T-cell (primary cell): ENCODE measurements at regions not wholly inside any gene's neighbourhood (a gene's known extent, or its start where the extent isn't known, plus 50 kb on each side); places are given as distances from the start of the nearest gene placed in this dataset.

Experiments used
- ATAC-seq, 4 experiments: fragments of 200-7000 bp in 3 of 4; fragments of 150-1000 bp in 1 of 4; cut with Tn5 transposase; replicated peaks in 1 of 4; 1 replicate in 3 of 4; 2 replicates in 1 of 4; pipeline ENCODE4 v1.10.0; 2021; ENCODE audit warnings: moderate library complexity in 3 of 4, mild to moderate bottlenecking in 2 of 4, moderate number of reproducible peaks in 1 of 4
- CTCF ChIA-PET, 2 donors: fragments of 300-600 bp; sonication (Branson Sonifier 250); formaldehyde crosslinking; loops; one replicate each; lab custom pipeline; 2022; ENCODE audit warnings: antibody characterized with exemption in 2 of 2; lab: Charles Lee
- POLR2A ChIA-PET, 2 donors: fragments of 300-600 bp; sonication (Branson Sonifier 250); formaldehyde crosslinking; loops; one replicate each; lab custom pipeline; 2022; ENCODE audit warnings: antibody characterized with exemption in 2 of 2; lab: Charles Lee
- DNase-seq, 35 experiments: peaks; one replicate each; pipeline versions ENCODE4 v3.0.0 to v3.0.0-alpha.2; 2013 to 2023
- H3K27ac ChIP-seq: one replicate; pipeline ENCODE4 v1.5.1; 2013; ENCODE audit warnings: low read length
- H3K27me3 ChIP-seq, 2 experiments: replicated peaks in 1 of 2; 1 replicate in 1 of 2; 2 replicates in 1 of 2; pipeline versions ENCODE4 v1.6.1 to v1.7.0; 2013; ENCODE audit warnings: low read length in 1 of 2, mixed read lengths in 1 of 2; ENCODE audit not compliant: control insufficient read depth in 2 of 2, insufficient read depth in 2 of 2; ENCODE audit errors: extremely low read depth in 1 of 2
- H3K36me3 ChIP-seq, 2 donors: 1 replicate in 1 of 2; 2 replicates in 1 of 2; pipeline versions ENCODE4 v1.6.1 to v1.7.0; 2013; ENCODE audit warnings: low read length in 1 of 2; ENCODE audit not compliant: control insufficient read depth in 2 of 2, insufficient read depth in 1 of 2; ENCODE audit errors: extremely low read depth in 1 of 2
- H3K4me1 ChIP-seq, 2 experiments: 1 replicate in 1 of 2; 2 replicates in 1 of 2; pipeline versions ENCODE4 v1.6.1 to v1.7.0; 2013; ENCODE audit warnings: low read length in 2 of 2, mixed read lengths in 1 of 2; ENCODE audit not compliant: insufficient read depth in 2 of 2, control insufficient read depth in 1 of 2; ENCODE audit errors: extremely low read depth in 1 of 2
- H3K4me3 ChIP-seq, 2 donors: 1 replicate in 1 of 2; 2 replicates in 1 of 2; pipeline versions ENCODE4 v1.5.1 to v1.7.0; 2013; ENCODE audit warnings: mild to moderate bottlenecking in 2 of 2, low read length in 1 of 2, moderate library complexity in 1 of 2; ENCODE audit not compliant: control insufficient read depth in 1 of 2; ENCODE audit errors: extremely low read depth in 1 of 2
- H3K9me3 ChIP-seq: 2 replicates; pipeline ENCODE4 v1.7.0; 2013
- H3K27ac Mint-ChIP-seq, 2 donors: one replicate each; pipeline ENCODE4 v1.8.0; 2020 to 2021; ENCODE audit warnings: mild to moderate bottlenecking in 2 of 2, mixed read lengths in 2 of 2
- H3K27me3 Mint-ChIP-seq, 2 donors: one replicate each; pipeline ENCODE4 v1.8.0; 2021 to 2022; ENCODE audit warnings: mixed read lengths in 2 of 2
- H3K36me3 Mint-ChIP-seq: one replicate; pipeline ENCODE4 v1.8.0; 2021; ENCODE audit warnings: mixed read lengths
- H3K4me1 Mint-ChIP-seq, 3 donors: one replicate each; pipeline ENCODE4 v1.8.0; 2020 to 2022; ENCODE audit warnings: mixed read lengths in 3 of 3, mild to moderate bottlenecking in 1 of 3
- H3K4me3 Mint-ChIP-seq, 3 donors: one replicate each; pipeline ENCODE4 v1.8.0; 2020 to 2022; ENCODE audit warnings: mild to moderate bottlenecking in 3 of 3, mixed read lengths in 3 of 3, moderate library complexity in 3 of 3
- H3K9me3 Mint-ChIP-seq, 3 donors: one replicate each; pipeline ENCODE4 v1.8.0; 2020 to 2022; ENCODE audit warnings: mixed read lengths in 3 of 3
- WGBS: methylation state at CpG from one replicate; pipeline ENCODE4 v1.1.5; 2013; ENCODE audit warnings: missing lambda C conversion rate; ENCODE audit not compliant: insufficient coverage; 5-methylcytosine and 5-hydroxymethylcytosine counted together

DNA sequence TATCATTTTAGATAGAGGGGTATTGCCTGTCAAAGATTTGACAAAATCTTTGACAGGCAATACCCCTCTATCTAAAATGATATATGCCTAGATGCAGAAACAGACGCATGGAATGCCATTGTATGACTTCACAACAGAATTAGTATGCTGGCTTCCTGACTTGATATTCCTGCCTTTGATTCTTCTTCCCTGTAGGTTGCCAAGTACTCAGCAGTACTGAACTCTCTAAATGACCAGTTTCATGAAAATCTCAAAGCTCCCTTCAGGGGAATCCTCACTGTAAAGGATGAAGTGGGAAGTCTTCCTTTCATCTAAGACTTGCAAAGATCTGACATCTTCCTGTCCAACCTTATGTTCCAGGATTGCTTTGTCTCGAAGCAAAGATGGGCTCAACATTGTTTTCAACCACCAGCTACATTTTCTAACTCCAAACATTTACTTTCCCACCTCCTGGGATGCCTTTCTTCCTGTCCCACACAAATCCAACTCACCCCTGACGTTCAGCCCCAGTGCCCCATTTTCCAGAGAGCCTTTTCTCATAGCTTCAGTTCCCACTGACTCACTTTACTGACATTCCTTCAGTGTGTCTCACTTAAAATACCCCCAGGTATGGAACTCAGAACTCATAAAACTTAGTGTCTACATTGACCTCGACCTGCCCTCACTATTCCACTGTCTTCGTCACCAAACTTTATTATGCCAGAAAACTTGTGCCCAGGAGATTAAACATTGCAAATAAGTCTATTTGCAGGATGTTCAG, 67.3 kb upstream of the KCNJ6 start:
- Mint-ChIP-seq H3K9me3 (no peaks in the 10 kb centered on the region), H3K4me1 (no peaks in the 10 kb centered on the region), H3K27ac (no peak overlapping the region), H3K4me3 (no peak overlapping the region), H3K36me3 (no peaks in the 10 kb centered on the region), H3K27me3 (peaks cover 5 to 11% of the 10 kb centered on the region in 2 donors)
- Histone ChIP-seq H3K27me3 (no peaks in the 10 kb centered on the region), H3K36me3 (no peaks in the 10 kb centered on the region), H3K4me3 (no peak overlapping the region), H3K9me3 (no peaks in the 10 kb centered on the region), H3K27ac (no peak overlapping the region), H3K4me1 (no peaks in the 10 kb centered on the region)
- CTCF ChIA-PET = no interaction called here
- WGBS = 69% methylated on average over 2 of the region's 5 CpGs
- DNase-seq = no peak
- ATAC-seq = no peak
- POLR2A ChIA-PET = interaction anchor here in 1 of 2 donors (0.6 kb wide), 1 partner anchor 276 kb away, joined by 3 read pairs; no protein-coding TSS in a partner anchor

DNA sequence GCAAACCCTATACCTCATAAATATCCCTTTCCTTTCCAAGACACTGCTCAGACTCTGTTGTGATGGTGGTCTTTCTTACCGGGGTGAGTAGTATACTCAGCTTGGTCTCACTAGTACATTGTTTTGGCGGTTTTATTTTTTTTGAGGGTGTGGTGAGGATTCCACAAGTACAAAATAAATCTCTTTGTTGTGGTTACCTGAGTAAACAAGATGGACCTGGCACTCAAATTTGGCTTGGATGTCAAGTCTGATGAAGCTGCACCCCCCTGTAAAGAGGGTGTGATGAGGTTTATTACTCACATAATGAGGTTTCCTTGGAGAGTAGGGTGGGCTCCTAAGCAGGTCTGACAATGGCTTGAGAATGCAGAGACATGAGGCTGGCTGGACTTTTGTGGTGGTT, 68.2 kb upstream of the KCNJ6 start:
- Histone ChIP-seq H3K9me3 (no peaks in the 10 kb centered on the region), H3K4me3 (no peak overlapping the region), H3K36me3 (no peaks in the 10 kb centered on the region), H3K4me1 (no peaks in the 10 kb centered on the region), H3K27me3 (no peaks in the 10 kb centered on the region), H3K27ac (no peak overlapping the region)
- POLR2A ChIA-PET = no interaction called here
- no peaks in the 10 kb centered on the region for H3K36me3 Mint-ChIP-seq
- no peaks in the 10 kb centered on the region for H3K9me3 Mint-ChIP-seq
- ATAC-seq (no peak), DNase-seq (no peak)
- H3K27ac Mint-ChIP-seq = no peak overlapping the region
- H3K27me3 Mint-ChIP-seq = peaks cover 10 to 16% of the 10 kb centered on the region in 2 donors
- no peaks in the 10 kb centered on the region for H3K4me1 Mint-ChIP-seq
- WGBS = no CpG with 5 or more reads among the region's 2 CpGs
- CTCF ChIA-PET = no interaction called here
- no peak overlapping the region for H3K4me3 Mint-ChIP-seq

DNA sequence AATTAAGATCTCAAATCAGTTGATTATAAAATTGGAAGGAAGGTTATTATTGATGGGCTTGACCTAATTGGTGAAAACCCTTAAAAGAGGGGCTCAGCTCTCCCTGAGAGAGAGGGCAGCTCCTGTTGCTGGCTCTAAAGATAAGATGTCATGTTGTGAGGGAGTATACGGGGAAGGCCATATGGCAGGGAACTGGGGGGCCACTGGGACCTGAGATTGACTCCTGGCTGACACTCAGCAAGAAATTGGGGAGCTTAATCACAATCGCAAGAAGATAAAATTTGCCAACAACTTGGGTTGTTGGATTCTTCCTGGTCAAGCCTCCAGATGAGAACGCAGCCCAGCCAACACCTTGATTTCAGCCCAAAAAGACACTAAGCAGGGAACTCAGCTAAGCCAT, 69.7 kb upstream of the KCNJ6 start:
- H3K9me3 Mint-ChIP-seq = no peaks in the 10 kb centered on the region
- Histone ChIP-seq H3K27me3 (no peaks in the 10 kb centered on the region), H3K27ac (no peak overlapping the region), H3K9me3 (no peaks in the 10 kb centered on the region), H3K4me3 (no peak overlapping the region), H3K36me3 (no peaks in the 10 kb centered on the region), H3K4me1 (no peaks in the 10 kb centered on the region)
- ChIA-PET POLR2A (no interaction called here), CTCF (no interaction called here)
- DNase-seq = no peak
- no peaks in the 10 kb centered on the region for H3K4me1 Mint-ChIP-seq
- no peak for ATAC-seq
- 100% methylated on average over 1 of the region's 3 CpGs for WGBS
- H3K27ac Mint-ChIP-seq = no peak overlapping the region
- H3K4me3 Mint-ChIP-seq = no peak overlapping the region
- H3K27me3 Mint-ChIP-seq = peaks cover 12 to 19% of the 10 kb centered on the region in 2 donors
- no peaks in the 10 kb centered on the region for H3K36me3 Mint-ChIP-seq

DNA sequence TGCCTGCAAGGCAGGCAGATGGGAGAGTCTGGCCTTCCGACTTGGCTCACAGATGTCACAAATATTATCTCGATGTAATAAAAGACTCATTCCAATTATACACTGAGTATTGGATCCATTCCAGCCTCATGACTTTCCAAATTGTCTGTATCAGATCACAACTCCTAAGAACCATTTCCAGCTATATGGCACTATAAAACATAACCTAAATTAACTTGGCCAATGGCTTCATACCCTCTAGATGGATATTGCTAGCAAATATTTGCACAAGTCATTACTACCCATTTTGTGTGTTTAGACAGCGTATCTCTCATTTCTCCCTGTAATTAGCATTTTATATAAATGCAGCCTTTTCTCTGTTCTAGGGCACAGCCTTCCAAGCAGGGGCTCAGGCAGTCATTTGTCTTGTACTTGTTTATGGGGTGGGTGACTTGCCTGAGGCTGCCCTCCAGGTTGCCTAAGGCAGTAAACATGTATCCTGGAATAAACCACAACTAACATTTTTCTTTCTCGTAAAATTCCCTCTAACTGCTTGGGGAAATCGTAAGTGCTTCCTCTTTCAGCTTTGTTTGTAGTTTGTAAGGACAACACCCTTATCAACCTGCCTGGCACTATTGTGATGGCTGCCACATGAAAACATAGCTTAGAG, 70.6 kb upstream of the KCNJ6 start:
- 83% methylated on average over 2 of the region's 5 CpGs for WGBS
- no peaks in the 10 kb centered on the region for H3K9me3 ChIP-seq
- Mint-ChIP-seq H3K4me3 (no peak overlapping the region), H3K27me3 (peaks cover 13 to 26% of the 10 kb centered on the region in 2 donors), H3K27ac (no peak overlapping the region), H3K4me1 (no peaks in the 10 kb centered on the region), H3K9me3 (no peaks in the 10 kb centered on the region), H3K36me3 (no peaks in the 10 kb centered on the region)
- H3K4me1 ChIP-seq = no peaks in the 10 kb centered on the region
- ATAC-seq (no peak), DNase-seq (no peak)
- no peak overlapping the region for H3K4me3 ChIP-seq
- CTCF ChIA-PET = no interaction called here
- POLR2A ChIA-PET = no interaction called here
- H3K36me3 ChIP-seq = no peaks in the 10 kb centered on the region
- H3K27ac ChIP-seq = no peak overlapping the region
- H3K27me3 ChIP-seq = no peaks in the 10 kb centered on the region

DNA sequence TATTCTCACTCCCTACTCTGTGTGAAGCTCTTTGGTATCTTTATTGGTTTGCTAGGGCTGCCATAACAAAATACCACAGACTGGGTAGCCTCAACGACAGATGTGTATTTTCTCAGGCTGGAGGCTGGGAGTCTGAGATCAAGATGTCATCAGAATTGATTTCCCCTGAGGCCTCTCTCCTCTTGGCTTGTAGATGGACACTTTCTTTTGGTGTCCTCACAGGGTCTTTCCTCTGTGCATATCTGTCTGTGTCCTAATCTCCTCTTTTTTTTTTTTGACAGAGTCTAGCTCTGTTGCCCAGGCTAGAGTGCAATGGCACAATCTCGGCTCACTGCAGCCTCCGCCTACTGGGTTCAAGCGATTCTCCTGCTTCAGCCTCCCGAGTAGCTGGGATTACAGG, 71.4 kb upstream of the KCNJ6 start:
- H3K27me3 ChIP-seq = no peaks in the 10 kb centered on the region
- no peaks in the 10 kb centered on the region for H3K4me1 ChIP-seq
- ChIA-PET CTCF (no interaction called here), POLR2A (no interaction called here)
- H3K36me3 Mint-ChIP-seq = no peaks in the 10 kb centered on the region
- no peak overlapping the region for H3K4me3 Mint-ChIP-seq
- H3K4me1 Mint-ChIP-seq = no peaks in the 10 kb centered on the region
- H3K9me3 Mint-ChIP-seq = no peaks in the 10 kb centered on the region
- no CpG with 5 or more reads among the region's 5 CpGs for WGBS
- no peak overlapping the region for H3K27ac ChIP-seq
- H3K4me3 ChIP-seq = no peak overlapping the region
- DNase-seq = no peak
- no peaks in the 10 kb centered on the region for H3K9me3 ChIP-seq
- no peak for ATAC-seq
- no peak overlapping the region for H3K27ac Mint-ChIP-seq
- no peaks in the 10 kb centered on the region for H3K36me3 ChIP-seq
- H3K27me3 Mint-ChIP-seq = peaks cover 17 to 28% of the 10 kb centered on the region in 2 donors

DNA sequence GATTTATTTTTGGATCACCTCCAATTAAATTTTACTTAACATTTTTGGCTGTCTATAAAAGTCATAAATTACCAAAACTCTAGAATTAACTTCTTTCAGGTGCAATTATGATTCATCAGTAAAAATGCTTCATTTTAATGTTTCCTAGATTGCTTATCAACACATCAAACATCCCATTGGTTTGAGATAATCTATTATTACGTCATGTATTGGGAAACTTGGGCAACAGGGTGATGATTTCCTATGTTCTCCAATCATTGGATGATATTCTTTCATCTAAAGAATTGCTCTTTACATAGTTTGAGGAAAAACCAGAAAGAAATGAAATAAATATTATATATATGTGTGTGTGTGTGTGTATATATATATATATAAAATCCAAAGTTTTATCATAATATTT, 76.8 kb upstream of the KCNJ6 start:
- Mint-ChIP-seq H3K27me3 (peaks cover 15 to 40% of the 10 kb centered on the region in 2 donors), H3K4me3 (no peak overlapping the region), H3K27ac (no peak overlapping the region), H3K4me1 (no peaks in the 10 kb centered on the region), H3K36me3 (no peaks in the 10 kb centered on the region), H3K9me3 (no peaks in the 10 kb centered on the region)
- Histone ChIP-seq H3K9me3 (no peaks in the 10 kb centered on the region), H3K36me3 (no peaks in the 10 kb centered on the region), H3K27ac (no peak overlapping the region), H3K4me1 (no peaks in the 10 kb centered on the region), H3K27me3 (no peaks in the 10 kb centered on the region), H3K4me3 (no peak overlapping the region)
- WGBS = no CpG with 5 or more reads among the region's 1 CpG
- POLR2A ChIA-PET = no interaction called here
- DNase-seq = no peak
- CTCF ChIA-PET = no interaction called here
- no peak for ATAC-seq
